Stimulated activated CD4-positive, alpha-beta T cell treated with anti-CD3 and anti-CD28 coated beads, Interleukin-4, amount 100 ng/mL, for 1 hour (primary cell): ENCODE measurements at regions not wholly inside any gene's neighbourhood (a gene's known extent, or its start where the extent isn't known, plus 50 kb on each side); places are given as distances from the start of the nearest gene placed in this dataset.
"Not testable (repeated sequence)": the region's sequence is repeated elsewhere in the genome, so short reads cannot be mapped to it uniquely, and the experiment has no call there.

Experiments
- DNase-seq: peaks from one replicate; pipeline ENCODE4 v3.0.0-alpha.2; 2020

DNA sequence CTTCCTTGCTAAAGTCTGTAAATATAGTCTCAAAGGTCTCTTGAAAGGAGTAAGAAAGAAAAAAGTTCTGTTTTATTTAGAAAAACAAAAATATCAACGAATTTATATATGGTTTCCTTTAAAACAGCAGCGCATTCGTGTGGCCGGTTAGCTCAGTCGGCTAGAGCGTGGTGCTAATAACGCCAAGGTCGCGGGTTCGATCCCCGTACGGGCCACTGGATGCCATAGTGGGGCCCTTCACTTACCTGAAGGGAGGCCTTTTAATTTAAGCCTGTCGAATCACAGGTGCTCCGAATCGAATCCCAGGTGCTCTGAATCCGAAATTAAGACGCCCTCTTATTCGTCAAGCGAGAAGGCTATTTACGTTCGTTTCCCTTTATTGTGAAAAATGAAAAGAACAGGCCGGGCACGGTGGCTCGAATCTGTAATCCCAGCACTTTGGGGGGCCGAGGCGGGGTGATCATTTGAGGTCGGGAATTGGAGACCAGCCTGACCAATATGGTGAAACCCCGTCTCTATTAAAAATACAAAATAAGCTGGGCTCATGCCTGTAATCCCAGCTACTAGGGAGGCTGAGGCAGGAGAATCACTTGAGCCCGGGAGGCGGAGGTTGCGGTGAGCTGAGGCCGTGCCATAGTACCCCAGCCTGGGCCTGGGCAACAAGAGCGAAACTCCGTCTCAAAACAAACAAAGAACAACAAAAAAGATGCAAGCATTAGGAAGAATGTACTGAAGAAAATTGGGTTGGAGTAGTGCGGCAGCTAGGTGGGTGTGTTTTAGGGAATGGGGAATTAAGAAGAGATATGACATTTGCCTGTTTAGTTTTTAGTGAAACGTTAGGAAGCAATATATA is 195.8 kb upstream of the ZNF184 start:
- DNase-seq, result peak; percentile 59

DNA sequence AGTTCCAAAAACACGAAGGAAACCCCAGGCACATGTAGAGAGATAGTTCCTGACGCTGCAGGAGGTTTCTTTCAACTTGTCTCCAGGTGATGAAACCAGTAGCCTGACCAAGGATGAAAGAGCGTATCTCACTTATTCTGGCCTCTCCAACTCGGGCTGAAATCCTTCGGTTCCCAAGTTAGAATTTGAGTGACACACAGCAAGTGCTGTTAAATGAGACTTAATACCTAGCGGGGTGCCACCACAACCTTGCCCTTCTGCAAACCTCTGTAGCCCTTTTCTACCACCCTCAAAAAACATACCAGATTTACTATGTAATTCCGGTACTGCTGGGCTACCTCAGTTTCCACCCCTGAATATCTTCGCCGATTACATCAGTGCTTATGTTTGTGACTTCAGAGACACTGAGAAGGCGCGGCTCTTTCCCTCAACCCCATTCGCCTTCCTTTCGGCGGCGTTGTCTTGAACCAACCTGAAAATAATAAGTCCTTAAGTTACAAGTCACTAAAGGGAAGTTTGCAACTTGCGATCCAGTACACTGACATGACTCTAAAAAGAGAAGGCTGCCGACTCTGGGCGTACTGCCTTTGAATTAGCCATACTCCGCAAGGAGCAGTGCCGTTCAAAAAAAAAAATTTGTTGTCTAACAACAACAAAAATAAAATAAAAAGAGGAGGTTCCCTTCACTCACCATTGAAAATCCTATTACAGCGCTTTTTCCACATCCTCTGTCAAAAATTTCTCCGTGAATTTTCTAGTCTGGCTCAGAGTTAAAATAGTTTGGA is 194.9 kb upstream of the ZNF184 start:
- no peak for DNase-seq

DNA sequence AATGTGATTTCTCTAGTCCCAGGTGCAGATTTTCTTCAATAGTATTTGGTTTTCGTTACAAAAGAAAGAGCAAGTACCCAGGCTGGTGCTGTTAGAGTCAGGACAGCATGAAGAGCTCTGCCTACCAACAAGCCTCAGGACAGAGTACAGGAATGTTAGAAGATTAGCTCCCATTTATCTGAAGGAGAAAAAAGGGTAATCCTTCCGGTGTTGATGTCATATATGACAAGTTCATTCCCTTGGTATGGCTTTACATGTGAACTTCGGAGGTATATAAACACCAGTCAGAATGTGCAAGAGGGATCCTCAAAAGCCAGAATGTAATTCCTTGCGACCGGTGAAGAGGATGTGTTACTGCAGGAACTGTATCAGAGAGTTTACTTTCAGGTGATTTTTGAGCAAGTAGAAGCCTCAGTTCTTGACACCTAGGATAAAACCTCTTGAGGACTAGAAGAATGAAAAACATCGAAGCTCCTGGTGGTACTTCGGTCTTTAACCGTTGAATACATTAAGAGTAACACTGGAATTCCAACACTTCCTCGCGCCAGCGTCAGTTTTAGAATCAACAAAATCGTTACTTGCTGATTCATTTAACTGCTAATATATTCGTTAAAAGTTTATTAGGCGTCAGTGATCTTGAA is 194.2 kb upstream of the ZNF184 start:
- no peak for DNase-seq

DNA sequence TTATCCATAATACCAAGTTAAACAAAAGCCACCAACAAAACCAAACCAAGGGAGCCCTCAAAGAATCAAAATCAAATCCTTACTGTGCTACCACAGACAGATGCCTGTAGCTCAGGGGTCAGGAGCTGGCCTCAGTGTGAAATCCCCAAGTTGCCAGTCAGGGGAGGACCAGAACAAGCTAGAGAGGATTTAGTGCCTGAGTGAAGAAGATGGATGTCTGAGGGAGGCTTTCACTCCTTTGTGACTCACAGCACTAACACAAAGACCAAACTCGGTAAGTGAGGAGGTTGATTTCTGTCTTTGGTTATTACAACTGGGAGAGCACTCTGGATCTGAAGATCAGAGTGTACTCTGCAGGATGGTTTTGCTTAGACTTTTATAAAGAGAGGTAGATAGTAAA is 189.9 kb upstream of the ZNF184 start:
- DNase-seq, result no peak

DNA sequence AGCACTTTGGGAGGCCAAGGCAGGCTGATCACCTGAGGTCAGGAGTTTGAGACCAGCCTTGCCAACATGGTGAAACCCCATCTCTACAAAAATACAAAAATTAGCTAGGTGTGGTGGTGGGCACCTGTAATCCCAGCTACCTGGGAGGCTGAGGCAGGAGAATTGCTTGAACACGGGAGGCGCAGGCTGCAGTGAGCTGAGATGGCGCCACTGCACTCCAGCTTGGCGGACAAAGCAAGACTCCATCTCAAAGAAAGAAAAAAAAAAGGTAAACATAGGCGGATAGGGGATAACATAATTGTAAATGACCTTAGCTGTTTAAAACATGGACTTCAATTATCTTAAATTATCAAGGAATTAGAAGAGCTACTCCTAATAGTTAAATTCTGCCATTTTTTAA is 189.3 kb upstream of the ZNF184 start:
- not testable (repeated sequence) for DNase-seq

DNA sequence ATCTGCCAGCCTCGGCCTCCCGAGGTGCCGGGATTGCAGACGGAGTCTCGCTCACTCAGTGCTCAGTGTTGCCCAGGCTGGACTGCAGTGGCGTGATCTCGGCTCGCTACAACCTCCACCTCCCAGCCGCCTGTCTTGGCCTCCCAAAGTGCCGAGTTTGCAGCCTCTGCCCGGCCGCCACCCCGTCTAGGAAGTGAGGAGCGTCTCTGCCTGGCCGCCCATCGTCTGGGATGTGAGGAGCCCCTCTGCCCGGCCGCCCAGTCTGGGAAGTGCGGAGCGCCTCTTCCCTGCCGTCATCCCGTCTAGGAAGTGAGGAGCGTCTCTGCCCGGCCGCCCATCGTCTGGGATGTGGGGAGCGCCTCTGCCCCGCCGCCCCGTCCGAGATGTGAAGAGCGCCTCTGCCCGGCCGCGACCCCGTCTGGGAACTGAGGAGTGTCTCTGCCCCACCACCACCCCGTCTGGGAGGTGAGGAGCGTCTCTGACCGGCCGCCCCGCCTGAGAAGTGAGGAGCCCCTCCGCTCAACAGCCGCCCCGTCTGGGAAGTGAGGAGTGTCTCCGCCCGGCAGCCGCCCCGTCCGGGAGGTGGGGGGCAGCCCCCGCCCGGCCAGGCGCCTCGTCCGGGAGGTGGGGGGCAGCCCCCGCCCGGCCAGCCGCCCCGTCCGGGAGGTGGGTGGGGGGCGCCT is 180.4 kb upstream of the ZNF184 start:
- DNase-seq, result not testable (repeated sequence)

DNA sequence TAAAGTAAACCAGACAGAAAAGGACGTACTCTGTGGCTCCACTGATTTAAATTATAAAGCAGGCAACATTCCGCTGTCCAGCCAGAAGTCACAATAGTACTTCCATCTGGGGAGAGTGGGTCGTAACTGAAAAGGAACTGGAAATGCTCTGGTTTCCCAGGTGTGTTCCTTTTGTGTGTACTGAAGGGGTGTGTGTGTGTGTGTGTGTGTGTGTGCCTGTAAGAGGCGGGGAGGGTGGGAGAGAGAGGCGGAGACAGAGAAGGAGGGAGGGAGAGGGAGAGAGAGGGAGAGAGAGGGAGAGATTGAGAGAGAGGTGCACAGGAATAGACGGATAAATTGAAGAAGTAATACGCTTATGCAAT is 178.4 kb upstream of the ZNF184 start:
- DNase-seq, result no peak

DNA sequence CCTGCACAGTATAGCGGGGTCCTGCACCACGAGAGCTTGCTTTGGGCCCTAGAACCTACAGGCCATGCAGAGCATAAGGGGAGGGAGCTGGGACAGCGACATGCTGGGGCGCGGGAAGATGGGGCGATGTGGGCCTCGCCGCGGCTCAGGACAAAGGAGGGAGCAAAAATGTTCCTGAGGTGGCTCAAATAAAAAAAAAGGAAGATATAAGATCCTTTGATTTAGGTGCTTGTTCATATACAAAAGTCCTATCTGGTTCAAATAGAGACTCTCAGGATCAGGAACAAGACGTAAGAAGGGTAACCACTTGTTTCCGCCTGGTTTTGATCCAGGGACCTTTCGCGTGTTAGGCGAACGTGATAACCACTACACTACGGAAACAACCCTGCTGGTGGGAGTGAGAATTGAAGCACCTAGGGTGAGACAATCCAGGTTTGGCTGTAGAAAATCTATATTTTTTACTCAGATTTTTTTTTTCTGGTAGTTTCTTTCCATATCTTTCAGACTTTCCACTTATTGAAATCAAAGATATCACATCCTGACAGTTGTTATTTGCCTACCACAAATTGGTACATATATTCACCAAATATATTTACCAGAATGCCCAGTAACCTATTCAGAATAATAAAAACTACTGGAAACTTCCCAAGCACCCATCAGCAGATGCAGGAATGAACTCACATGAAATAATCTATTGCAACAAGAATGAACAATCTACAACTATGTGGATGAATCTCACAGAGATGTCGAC is 177.9 kb upstream of the ZNF184 start:
- peak; percentile 15 for DNase-seq

DNA sequence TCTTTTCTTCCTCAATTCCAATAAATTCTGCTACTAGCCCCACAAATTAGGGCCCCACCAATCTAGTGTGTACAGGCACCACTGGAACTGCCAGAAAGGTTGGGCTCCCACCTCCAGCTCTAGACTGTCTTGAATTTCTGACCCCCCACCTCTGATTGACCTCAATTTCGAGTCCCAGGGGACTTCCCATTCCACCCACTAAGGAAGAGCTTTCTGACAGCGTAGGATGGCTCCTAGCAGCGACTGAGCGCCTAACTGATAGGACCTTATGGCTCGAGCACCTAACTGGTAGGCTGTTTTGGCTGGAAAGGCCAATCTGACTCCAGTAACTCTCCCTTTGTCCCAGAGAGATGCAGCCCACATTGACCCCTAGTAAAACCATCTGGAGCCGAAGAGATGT is 171.6 kb upstream of the ZNF184 start:
- no peak for DNase-seq

DNA sequence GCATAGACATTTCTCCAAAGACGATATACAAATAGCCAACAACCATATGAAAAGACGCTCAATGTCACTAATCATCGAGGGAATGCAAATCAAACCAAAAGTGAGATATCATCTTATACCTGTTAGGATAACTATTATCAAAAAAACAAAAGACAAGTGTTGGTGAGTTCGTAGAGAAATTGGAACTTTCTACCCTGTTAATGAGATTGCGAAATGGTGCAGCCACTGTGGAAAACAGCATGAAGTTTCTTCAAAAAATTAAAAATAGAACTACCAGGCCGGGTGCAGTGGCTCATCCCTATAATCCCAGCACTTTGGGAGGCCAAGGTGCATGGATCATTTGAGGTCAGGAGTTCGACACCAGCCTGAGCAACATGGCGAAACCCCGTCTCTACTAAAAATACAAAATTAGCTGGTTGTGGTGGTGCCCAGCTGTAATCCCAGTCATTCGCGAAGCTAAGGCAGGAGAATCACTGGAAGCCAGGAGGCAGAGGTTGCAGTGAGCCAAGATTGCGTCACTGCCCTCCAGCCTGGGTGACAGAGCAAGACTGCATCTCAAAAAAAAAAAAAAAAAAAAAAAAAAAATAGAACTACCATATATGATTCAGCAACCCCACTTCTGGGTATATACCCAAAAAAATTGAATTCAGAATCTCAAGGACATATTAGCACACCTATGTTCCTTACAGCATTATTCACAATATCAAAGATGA is 170.0 kb upstream of the ZNF184 start:
- DNase-seq, result no peak

DNA sequence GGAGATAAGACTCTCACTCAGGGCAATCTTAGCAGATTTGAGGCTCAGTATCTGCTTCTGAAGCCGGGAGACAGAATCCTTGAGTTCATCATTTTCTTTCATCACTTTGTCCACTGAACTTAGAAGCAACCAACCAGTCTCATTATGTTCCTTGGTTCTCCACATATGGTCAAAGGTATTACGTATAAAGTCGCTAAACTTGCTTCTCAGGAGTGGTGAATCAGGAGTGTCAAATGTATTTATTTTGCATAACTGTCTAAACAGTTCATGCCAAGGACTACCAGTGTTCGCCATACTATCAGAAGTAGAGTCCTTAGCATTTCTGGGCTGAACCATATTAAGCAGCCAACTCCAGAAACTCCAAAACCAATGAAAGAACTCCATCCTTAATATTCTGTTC is 163.0 kb upstream of the ZNF184 start:
- DNase-seq, result not testable (repeated sequence)

DNA sequence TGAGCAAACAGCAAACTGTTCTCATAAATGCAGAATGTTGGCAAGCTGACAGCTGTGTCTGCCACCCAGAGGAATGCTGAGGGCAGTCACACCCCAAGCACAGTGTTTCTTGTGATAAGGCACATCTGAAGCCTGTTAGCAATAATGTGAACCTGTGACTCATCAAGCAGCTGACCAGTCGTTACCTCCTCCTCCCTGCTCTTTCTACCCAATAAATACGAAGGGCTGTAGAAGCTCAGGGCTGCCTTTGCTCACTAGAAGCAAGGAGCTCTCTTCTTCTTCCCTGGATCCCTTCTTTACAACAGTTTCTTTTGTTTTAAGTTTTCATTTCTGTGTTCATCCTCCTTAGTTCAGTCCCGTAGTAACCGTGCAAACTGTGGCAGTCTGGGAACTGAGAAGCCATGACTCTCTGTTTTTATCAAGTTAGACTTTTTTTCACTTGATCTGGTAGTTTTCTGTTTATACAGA is 160.3 kb upstream of the ZNF184 start:
- not testable (repeated sequence) for DNase-seq

DNA sequence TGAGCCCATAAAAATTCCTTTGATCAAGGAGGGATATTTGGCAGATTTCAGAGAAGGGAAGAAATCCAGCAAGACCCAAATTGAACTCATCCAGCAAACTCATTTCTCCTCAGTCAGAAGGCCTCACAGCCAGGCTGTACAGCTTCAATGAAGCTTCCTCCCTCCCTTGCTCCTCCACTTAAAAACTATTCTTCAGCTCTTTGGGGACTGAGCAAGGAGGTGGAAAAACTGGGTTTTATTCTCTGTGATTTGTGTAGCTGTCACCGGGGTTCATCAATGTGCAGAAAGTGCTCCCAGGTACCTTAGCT is 158.7 kb upstream of the ZNF184 start:
- DNase-seq, result no peak

DNA sequence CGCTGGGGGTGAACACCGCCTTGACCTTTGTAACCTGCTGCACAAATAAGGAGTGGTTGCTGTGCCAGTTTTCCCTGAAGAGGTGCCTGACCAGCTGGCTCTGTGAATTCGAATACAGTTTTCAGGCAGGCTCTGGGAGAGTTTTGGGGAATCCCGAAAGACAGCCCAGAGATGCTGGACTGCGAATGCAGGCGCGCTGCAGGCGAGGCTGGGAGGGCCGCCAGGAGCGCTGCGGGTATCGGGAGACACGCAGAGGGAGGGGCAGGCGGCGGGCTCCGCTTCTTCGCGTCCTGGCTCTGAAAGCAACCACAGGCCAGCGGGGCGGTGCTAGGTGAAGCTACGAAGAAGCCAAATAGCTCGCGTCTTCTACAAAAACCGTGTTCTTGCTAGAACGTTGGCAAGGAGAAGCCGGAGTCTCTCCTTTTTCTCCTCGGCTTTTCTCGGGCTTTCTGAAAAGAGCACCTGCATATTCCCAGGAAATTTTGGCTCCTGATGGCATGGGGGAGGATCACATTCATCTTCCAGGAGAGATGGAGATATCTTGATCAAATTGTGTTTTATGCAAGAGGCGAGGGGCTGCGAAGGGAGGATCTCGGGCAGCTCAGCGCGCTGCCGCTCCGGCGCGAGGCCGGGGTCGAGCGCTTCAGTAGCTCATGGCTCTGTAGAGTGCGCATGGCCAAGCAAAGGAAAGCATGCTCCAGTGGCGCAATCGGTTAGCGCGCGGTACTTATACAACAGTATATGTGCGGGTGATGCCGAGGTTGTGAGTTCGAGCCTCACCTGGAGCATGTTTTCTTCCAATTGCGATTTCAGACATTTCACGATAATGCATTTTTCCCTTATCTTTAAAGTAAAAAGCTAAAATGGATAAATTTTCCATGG is 158.1 kb upstream of the ZNF184 start:
- DNase-seq, result peak; percentile 38

DNA sequence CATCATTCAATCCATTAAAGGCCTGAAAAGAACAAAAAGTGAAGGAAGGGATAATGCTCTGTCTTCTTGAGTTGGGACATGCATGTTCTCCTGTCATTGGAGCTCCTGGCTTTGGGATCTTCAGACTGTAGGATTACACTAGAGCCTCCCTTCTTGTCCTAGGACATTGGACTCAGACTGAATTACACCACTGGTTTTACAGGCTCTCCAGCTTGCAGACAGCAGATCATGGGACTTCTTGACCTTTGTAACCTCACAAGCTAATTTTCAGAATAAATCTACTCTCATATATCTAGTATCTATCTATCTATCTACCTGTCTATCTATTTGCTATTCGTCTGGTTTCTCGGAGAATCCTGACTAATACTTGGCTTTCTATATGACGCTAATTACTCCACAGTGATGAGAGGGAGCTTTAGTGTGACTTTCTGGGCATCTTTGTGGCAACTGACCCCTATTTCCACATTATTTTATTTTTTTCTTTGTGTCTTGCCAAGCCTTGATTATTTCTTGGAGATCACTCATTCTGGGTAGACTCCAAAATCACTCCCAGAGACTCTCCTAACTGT is 151.9 kb upstream of the ZNF184 start:
- no peak for DNase-seq

DNA sequence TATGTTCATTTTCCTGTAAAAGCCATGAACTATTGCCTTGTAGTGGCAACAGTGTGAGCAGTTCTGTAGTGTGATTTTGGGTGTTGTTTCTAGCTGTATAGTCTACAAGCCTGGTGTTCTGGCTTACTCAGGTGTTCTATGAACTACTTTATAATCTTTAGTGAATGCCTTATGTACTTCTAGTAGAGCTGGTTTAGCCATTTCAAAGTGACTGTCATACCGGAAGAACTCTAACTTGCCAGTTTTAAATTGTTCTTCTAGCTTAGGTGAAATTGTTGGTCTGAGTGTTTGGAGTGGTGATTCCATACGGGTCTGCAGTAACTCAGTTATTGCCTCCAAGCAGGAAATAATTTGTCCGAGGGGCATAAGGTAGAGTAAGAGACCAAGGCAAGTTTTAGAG is 150.2 kb upstream of the ZNF184 start:
- no peak for DNase-seq

DNA sequence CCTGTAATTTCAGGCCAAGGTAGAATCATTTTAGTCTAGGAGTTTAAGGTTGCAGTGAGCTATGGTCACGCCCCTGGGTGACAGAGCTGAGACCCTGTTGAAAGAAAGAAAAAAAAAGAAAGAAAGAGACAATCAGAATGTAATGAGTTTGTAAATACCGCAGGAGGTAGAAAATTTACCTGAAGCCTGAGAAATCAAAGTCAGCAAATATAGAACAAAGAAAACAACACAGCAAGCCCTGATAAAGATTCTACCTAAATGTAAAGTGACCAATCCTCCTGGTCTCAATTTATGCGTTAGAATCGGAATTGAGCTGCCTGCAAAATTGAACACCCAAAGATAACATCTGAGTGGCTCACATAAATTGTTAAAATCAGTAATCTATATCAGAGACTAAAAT is 146.5 kb upstream of the ZNF184 start:
- no peak for DNase-seq

DNA sequence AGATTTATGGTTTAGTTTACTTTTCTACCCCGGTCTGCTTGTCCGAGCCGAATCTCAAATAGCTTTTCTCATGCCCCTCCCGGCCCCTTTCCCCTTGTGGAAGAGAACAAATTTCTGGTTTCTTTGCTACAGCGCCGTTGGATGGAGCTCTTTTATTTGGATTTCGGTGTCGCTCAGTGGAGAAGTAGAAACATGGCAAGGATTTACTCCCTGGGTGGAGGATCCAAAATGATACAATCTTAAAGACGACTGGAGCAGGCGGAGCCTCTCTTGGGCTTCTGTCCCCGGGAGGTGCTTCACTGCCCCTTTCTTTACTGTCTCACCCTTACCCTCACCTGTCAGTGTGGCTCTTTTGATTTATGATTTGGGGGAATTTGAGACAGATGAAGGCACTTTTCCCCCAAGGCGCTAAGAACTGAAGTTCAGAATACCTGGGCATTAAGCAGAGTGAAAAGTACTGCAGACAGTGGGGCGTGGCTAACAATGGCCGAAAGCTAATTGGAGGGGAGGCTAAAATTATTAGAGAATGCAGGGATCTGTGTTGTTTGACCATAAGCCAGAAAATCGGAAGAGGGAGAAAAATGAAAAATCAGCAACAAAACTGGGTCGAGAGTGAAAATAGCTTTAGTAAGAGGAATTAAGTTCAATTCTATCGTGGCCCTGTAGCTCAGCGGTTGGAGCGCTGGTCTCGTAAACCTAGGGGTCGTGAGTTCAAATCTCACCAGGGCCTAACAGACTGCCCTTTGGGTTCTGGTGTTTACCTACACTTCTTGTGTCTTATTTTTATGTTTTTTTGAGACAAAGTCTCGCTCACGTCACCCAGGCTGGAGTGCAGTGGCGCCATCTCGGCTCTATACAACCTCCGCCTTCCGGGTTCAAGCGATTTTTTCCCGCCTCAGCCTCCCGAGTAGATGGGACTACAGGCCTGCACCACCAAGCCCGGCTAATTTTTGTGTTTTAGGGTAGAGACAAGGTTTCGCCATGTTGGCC is 145.1 kb upstream of the ZNF184 start:
- no peak for DNase-seq

DNA sequence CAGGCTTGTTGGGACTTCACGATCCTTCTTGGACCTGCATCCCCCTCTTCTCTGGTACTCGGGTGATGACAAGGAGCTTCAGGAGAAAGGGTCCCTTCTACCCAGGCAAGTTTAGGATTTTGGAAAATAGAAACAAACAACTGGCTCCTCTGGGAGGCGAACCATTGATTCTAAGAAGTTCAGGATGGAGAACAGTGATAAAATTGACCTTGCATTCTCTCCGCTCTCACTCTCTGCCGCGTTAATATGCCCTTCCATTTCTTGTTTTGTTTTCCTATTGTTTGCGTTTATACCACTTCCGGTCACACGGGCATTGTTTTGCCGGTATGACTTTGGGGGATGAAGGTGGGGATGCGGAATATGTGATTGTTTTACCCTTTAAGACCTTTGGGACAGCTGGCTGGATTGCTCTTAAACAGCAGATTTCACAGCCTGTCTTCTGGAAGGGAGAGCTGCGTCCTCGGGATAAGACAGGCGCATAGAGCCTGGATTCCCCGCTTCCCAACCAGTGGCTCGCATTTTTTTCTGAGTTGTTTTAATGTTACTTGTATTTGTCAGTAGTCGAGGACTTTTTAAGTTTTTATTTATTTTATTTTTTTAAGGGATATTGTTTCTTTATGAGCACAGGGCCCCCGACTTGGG is 144.3 kb upstream of the ZNF184 start:
- no peak for DNase-seq
